B cell (primary cell): ENCODE measurements at regions not wholly inside any gene's neighbourhood (a gene's known extent, or its start where the extent isn't known, plus 50 kb on each side); places are given as distances from the start of the nearest gene placed in this dataset.

ENCODE experiments used
- EZH2 ChIP-seq: IDR thresholded peaks from 2 replicates; pipeline ENCODE4 v1.6.1; 2012; ENCODE audit warnings: borderline replicate concordance, low read depth, mild to moderate bottlenecking, moderate library complexity, low read length; ENCODE audit not compliant: insufficient read depth, poor library complexity, severe bottlenecking
- TF ChIP-seq, protein P1 (sequence below): fragments of 200-600 bp; IDR thresholded peaks from one replicate; pipeline ENCODE4 v1.8.0; 2022; ENCODE audit warnings: antibody characterized with exemption, mild to moderate bottlenecking

DNA sequence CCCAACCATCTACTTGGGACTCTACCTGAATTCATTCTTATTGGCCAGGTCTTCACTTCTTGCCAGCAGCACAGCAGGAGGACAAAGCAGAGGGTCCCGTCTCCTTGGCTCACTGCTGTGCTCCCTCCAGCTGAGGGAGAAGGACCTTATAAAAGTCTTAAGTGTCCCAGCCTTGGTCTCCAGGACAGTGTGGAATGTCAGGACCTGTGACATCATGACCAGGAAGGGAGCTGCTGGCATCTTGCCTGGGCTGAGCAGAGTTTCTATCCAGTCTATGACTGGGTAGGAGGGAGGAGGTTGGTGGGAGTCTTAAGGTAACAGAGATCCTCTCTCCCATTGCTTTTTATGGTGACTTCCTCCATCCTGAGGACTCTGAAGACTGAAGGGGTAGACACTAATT is 56.6 kb upstream of the ANKRD10 start:
- TF ChIP-seq, protein P1, sequence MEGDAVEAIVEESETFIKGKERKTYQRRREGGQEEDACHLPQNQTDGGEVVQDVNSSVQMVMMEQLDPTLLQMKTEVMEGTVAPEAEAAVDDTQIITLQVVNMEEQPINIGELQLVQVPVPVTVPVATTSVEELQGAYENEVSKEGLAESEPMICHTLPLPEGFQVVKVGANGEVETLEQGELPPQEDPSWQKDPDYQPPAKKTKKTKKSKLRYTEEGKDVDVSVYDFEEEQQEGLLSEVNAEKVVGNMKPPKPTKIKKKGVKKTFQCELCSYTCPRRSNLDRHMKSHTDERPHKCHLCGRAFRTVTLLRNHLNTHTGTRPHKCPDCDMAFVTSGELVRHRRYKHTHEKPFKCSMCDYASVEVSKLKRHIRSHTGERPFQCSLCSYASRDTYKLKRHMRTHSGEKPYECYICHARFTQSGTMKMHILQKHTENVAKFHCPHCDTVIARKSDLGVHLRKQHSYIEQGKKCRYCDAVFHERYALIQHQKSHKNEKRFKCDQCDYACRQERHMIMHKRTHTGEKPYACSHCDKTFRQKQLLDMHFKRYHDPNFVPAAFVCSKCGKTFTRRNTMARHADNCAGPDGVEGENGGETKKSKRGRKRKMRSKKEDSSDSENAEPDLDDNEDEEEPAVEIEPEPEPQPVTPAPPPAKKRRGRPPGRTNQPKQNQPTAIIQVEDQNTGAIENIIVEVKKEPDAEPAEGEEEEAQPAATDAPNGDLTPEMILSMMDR: no peak
- TF ChIP-seq EZH2: no peak
